Kasumi-1 (cell line): ENCODE measurements at regions not wholly inside any gene's neighbourhood (a gene's known extent, or its start where the extent isn't known, plus 50 kb on each side); places are given as distances from the start of the nearest gene placed in this dataset.

Experiments used
- DNase-seq, 2 experiments: peaks; one replicate each; lab custom pipeline; 2025; lab: John Stamatoyannopoulos, UW

DNA sequence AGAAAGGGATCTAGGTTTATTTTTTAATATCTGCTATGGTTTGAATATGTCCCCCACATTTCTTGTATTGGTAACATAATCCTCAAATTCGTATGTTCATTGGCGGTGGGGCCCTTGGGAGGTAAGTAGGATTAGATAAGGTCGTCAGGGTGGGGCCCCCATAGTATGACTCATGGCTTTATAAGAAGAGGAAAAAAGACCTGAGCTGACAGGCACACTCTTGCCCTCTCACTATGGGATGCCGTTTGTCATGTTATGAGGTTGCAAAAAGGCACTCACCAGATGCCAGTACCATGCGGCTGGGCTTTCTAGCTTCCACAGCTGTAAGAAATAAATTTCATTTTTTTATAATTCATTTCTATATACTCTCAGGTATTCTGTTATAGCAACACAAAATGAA, 67.3 kb upstream of the SGCD start:
- DNase-seq = no peak

DNA sequence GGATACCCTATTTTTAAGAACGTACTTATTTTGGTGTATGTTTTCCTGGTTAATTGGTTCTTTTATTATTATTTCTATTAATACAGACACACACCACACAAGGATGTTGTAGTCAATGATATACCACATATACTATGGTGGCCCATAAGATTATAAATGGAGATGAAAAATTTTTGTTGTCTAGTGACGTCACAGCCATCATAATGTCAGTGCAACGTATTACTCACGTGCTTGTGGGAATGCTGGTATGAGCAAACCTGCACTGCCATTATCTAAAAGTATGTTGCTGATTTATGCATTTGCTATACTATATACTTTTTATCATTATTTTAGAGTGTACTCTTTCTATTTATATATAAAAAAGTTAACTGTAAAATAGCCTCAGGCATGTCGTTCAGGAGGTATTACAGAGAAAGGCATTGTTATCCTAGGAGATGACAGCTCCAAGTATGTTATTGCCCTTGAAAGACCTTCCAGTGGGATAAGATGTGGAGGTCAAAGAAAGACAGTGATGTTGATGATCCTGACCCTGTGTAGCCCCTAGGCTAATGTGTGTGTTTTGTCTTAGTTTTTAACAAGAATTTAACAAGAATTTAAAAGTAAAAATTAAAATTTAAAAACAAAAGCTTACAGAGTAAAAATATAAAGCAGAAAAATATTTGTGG, 65.6 kb upstream of the SGCD start:
- no peak for DNase-seq

DNA sequence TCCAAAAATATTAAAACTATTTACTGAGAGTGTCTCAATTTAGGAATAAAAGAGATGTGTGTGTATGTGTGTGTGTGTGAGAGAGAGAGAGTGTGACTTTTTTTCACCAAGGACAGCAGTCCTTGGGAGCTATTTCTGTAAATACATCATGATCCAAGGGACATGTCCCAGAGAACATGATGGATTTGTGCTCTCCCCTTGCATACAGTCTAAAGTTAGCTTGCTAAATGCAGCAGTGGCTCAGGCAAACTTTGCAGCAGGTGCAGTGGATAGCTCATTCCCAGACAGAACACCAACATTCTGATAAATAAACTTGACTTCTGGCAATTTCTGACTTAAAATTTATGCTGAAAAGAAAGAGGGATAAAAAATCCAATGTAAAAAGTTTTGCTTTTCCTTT, 55.4 kb upstream of the SGCD start:
- DNase-seq = no peak

DNA sequence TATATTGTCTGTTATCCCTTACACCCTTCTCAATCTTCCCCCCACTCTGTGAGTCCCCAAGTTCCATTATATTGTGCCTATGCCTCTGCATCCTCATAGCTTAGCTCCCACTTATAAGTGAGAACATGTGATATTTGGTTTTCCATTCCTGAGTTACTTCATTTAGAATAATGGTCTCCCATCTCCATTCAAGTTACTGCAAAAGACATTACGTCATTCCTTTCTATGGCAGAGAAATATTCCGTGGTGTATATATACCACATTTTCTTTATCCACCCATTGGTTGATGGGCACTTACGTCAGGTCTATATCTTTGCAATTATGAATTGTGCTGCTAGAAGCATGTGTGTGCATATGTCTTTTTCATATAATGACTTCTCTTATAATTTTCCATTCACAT, 54.8 kb upstream of the SGCD start:
- DNase-seq = no peak

DNA sequence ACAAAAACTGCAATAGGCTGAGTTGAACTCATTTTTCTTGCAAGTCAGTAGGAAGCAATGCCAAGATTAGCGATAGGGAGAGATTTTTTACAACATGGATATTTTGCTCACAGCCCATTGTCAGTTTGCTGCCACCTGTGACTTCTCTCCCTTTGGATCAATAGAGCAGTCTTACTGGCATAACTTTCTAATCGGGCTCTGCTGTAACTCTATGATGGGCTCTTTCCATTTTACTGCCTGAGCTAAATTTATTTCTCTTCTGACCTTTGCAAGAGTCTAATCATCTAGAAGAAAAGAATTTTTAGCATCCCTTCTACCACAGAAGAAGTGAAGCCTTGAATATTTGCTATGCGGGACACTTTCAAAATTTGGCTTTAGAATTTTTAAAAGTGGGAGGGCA, 53.6 kb upstream of the SGCD start:
- no peak for DNase-seq

DNA sequence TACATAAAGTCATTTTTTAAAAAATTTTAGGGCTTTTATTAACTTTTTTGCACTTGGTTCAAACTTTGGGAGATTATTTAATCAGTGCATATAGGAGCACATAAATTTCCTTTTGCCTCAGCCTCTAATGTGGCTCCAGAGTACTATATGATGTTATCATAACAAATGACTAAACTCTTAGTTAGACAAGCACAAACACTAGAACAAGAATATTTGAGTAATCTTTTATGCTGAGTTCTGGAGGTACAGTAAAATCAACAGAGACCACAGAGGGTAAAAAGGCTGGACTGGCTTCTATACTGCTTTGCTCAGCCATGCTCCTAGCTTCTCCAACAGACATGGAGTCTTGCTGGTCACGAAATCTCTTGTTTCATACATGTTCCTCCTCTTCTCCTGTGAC, 52.5 kb upstream of the SGCD start:
- DNase-seq = no peak
